ENCODE measurements at regions not wholly inside any gene's neighbourhood (a gene's known extent, or its start where the extent isn't known, plus 50 kb on each side); places are given as distances from the start of the nearest gene placed in this dataset.

- Mint-ChIP-seq H3K27me3 (no peaks in the 10 kb centered on the region), H3K4me1 (ENCODE audit: low read depth) (no peaks in the 10 kb centered on the region), H3K4me3 (ENCODE audit: low read depth) (peak overlapping the region; percentile 72), H3K27ac (peak overlapping the region; percentile 92), H3K36me3 (ENCODE audit: insufficient read depth) (peaks cover 2% of the 10 kb centered on the region), H3K9me3 (ENCODE audit: low read depth) (peaks cover 20% of the 10 kb centered on the region)
- no peak for TF ChIP-seq CTCF (IDR thresholded peaks at IDR 0.05; ENCODE audit: unreplicated experiment)
- no peak for DNase-seq (ENCODE audit: low spot score, unreplicated experiment)
These were observed 176.4 kb downstream of the PPP1R3A start for GRCh38 chr7:113742377-113742776.

DNA sequence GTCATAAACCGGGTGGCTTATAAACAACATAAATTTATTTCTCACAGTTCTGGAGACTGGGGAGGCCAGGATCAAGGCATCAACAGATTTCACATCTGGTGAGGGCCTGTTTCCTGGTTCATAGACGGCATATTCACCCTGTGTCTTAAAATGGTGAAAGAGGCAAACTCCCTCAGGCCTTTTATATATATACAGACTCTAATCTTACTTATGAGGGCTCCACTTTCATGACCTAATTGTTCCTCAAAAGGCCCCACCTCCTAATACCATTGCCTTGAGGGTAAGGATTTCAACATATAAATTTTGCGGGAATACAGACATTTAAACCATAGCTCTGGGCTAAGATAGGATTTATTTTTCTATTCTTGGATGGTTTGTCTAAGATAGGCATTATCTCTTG lies 187.2 kb downstream of the PPP1R3A start:
- Mint-ChIP-seq H3K9me3 (ENCODE audit: low read depth) (no peaks in the 10 kb centered on the region), H3K4me1 (ENCODE audit: low read depth) (no peaks in the 10 kb centered on the region), H3K36me3 (ENCODE audit: insufficient read depth) (no peaks in the 10 kb centered on the region), H3K27me3 (no peaks in the 10 kb centered on the region), H3K27ac (no peak overlapping the region), H3K4me3 (ENCODE audit: low read depth) (no peak overlapping the region)
- no peak for TF ChIP-seq CTCF (IDR thresholded peaks at IDR 0.05; ENCODE audit: unreplicated experiment)
- no peak for DNase-seq (ENCODE audit: low spot score, unreplicated experiment)

- H3K4me1 Mint-ChIP-seq (ENCODE audit: low read depth): no peaks in the 10 kb centered on the region
- no peak overlapping the region for H3K27ac Mint-ChIP-seq
- TF ChIP-seq CTCF (IDR thresholded peaks at IDR 0.05; ENCODE audit: unreplicated experiment): no peak
- no peaks in the 10 kb centered on the region for H3K27me3 Mint-ChIP-seq
- H3K9me3 Mint-ChIP-seq (ENCODE audit: low read depth): no peaks in the 10 kb centered on the region
- H3K4me3 Mint-ChIP-seq (ENCODE audit: low read depth): no peak overlapping the region
- no peak for DNase-seq (ENCODE audit: low spot score, unreplicated experiment)
- no peaks in the 10 kb centered on the region for H3K36me3 Mint-ChIP-seq (ENCODE audit: insufficient read depth)
These were observed 188.4 kb downstream of the PPP1R3A start for GRCh38 chr7:113730309-113730955.

DNA sequence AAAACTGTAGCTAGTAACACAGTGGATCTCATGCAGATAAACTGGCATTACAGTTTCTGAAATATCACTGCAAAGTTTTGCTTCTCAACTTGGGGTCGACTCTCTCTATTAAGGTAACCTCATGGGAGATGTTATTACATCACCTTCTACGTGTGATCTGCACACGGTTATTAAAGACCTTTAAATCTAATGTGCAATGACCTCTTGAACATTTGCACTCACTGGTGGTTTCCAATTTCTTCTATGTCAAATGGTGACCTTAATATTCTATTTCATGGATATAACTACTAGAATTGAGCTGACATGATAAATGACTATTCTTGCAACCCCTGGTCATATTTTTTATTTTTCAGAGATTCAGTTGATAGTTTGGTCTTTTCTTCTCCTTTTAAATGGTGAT lies 191.3 kb downstream of the PPP1R3A start:
- no peak for TF ChIP-seq CTCF (IDR thresholded peaks at IDR 0.05; ENCODE audit: unreplicated experiment)
- Mint-ChIP-seq H3K4me3 (ENCODE audit: low read depth) (no peak overlapping the region), H3K9me3 (ENCODE audit: low read depth) (no peaks in the 10 kb centered on the region), H3K27ac (no peak overlapping the region), H3K4me1 (ENCODE audit: low read depth) (no peaks in the 10 kb centered on the region), H3K36me3 (ENCODE audit: insufficient read depth) (no peaks in the 10 kb centered on the region), H3K27me3 (no peaks in the 10 kb centered on the region)
- no peak for DNase-seq (ENCODE audit: low spot score, unreplicated experiment)

DNA sequence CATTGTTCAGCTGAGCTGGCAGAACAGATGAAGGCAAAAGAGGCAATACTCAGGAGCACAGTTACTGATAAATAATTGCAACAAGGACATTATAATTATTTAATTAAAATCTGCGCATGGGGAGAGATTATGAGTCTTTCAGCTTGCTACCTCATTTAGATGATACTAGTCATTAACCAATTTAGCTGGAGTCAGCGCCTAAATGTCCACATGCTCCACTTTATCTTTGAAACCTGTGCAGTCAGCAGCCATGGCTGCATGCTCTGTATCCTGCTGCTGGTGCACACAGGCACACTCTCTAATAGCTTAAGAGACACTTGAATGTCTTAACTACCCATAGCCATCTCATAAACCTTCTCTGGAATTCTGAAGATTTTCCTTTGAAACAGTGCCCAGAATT lies 196.8 kb downstream of the PPP1R3A start:
- DNase-seq (ENCODE audit: low spot score, unreplicated experiment): no peak
- peaks cover 3% of the 10 kb centered on the region for H3K27me3 Mint-ChIP-seq
- no peak for TF ChIP-seq CTCF (IDR thresholded peaks at IDR 0.05; ENCODE audit: unreplicated experiment)
- no peaks in the 10 kb centered on the region for H3K9me3 Mint-ChIP-seq (ENCODE audit: low read depth)
- no peak overlapping the region for H3K4me3 Mint-ChIP-seq (ENCODE audit: low read depth)
- H3K36me3 Mint-ChIP-seq (ENCODE audit: insufficient read depth): no peaks in the 10 kb centered on the region
- H3K27ac Mint-ChIP-seq: no peak overlapping the region
- no peaks in the 10 kb centered on the region for H3K4me1 Mint-ChIP-seq (ENCODE audit: low read depth)
